GM10266 (cell line): ENCODE measurements at regions not wholly inside any gene's neighbourhood (a gene's known extent, or its start where the extent isn't known, plus 50 kb on each side); places are given as distances from the start of the nearest gene placed in this dataset.

ENCODE experiments used
- DNase-seq: peaks from one replicate; pipeline ENCODE4 v3.0.0; 2012; ENCODE audit errors: extremely low spot score
- TF ChIP-seq, protein P1 (sequence below): IDR thresholded peaks from 2 replicates; pipeline ENCODE4 v1.5.1; 2012; ENCODE audit warnings: mild to moderate bottlenecking, low read depth; ENCODE audit not compliant: control insufficient read depth, insufficient read depth; ENCODE audit errors: missing control alignments

DNA sequence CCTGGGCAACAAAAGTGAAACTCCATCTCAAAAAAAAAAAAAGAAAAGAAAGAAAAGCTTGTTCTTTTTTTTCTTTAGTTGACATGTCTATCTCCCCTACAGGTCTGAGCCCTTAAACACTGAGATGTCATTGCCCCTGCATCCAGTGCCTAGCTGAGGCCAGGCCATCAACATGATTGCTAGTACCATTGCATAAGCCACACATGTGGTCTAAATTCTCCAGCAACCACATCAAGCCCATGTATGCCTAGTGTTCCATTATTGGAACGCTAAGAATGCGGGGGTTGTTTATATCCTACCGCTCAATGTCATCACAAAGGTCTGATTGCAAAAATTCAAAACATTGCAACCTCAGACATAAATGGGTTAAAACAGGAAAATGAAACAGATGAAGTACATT, 62.7 kb downstream of the NPTX2 start:
- TF ChIP-seq, protein P1, sequence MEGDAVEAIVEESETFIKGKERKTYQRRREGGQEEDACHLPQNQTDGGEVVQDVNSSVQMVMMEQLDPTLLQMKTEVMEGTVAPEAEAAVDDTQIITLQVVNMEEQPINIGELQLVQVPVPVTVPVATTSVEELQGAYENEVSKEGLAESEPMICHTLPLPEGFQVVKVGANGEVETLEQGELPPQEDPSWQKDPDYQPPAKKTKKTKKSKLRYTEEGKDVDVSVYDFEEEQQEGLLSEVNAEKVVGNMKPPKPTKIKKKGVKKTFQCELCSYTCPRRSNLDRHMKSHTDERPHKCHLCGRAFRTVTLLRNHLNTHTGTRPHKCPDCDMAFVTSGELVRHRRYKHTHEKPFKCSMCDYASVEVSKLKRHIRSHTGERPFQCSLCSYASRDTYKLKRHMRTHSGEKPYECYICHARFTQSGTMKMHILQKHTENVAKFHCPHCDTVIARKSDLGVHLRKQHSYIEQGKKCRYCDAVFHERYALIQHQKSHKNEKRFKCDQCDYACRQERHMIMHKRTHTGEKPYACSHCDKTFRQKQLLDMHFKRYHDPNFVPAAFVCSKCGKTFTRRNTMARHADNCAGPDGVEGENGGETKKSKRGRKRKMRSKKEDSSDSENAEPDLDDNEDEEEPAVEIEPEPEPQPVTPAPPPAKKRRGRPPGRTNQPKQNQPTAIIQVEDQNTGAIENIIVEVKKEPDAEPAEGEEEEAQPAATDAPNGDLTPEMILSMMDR: no peak
- DNase-seq: no peak

DNA sequence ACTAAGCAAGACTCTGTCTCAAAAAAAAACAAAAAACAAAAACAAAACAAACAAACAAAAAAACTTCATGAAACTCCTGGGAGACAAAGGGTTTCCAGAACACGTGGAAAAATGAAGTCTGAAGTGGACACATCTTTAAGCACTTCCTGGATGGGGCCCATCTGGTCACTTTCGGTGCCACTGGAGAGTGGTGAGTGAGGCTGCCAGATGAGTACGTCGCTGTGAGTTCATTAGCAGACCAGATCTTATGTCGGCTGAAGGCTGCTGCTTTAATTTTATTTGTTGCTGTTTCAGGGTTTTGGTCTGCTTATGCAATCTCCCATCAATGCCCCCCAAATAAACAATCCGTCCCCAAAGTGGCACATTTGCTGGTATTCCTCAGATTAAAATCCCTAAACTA, 64.4 kb downstream of the NPTX2 start:
- no peak for DNase-seq
- TF ChIP-seq, protein P1: no peak

DNA sequence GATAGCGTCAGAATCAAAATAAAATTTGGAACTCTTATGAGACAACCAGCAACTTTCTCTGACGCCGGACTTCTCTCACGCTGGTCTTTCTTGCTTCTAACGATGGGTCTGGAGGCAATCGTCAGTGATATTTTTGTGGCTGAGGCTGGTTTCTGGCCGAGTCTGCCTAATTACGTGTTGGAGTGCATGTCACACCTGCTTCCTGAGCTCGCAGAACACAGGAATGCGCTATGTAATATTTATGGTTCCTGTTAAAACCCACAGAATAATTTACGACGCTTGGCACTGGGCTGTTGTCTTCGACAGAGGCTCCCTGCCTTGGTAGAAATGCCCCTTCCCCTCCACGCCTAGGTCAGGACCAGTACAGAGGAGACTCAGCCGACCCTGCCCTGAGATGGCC, 64.9 kb downstream of the NPTX2 start:
- no peak for DNase-seq
- TF ChIP-seq, protein P1: no peak

DNA sequence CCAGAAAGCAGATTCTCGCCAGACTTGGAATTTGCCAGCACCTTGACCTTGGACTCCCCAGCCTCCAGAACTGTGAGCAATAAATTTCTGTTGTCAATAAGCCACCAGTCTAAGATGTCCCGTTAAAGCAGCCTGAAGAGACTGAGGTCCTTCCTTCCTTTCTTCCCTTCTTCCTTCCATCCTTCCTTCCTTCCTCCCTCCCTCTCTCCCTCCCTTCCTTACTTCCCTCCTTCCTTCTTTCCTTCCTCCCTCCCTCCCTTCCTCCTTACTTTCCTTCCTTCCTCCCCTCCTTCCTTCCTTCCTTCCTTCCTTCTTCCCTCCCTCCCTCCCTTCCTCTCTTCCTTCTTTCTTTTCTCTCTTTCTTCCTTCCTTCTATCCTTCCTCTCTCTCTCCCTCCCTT, 66.4 kb downstream of the NPTX2 start:
- DNase-seq: no peak
- TF ChIP-seq, protein P1: no peak

DNA sequence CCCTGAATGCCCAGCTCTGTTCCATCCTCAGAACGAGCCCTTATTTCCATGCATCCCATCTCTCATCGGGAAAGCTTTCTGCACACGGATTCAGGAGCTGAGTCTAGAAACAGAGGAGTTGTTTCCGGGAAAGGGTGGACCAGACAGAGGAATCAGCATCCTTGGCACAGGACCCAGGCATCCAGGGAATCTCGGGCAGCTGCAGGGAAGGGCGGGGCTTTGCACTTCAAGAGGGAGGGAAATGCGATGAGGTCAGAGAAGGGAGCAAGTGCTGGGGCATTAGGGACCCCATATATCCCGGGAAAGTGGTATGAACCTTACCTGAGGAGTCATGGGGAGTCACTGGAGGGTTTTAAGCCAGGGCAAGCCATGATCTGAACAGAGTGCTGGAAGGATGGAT, 68.5 kb downstream of the NPTX2 start:
- no peak for DNase-seq
- TF ChIP-seq, protein P1: no peak

DNA sequence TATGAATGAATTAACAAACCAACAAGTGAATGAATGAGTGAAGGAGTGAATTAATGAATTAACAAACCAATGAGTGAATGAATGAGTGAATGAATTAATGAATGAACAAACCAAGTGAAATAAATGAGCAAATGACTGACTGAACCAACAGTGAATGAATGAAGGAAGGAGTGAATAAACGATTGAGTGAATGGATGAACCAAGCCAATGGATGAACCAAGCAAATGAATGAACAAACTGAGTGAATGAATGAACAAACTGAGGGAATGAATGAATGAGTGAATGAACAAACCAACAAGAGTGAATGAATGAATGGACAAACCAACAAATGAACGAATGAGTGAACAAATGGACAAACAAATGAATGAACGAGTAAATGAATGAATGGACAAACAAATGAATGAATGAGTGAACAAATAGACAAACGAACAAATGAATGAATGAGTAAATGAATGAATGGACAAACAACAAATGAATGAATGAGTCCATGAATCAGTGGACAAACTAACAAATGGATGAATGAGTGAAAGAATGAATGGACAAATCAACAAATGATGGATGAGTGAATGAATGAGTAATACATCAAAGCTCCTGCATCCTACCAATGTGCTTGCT, 69.5 kb downstream of the NPTX2 start:
- DNase-seq: no peak
- TF ChIP-seq, protein P1: no peak

DNA sequence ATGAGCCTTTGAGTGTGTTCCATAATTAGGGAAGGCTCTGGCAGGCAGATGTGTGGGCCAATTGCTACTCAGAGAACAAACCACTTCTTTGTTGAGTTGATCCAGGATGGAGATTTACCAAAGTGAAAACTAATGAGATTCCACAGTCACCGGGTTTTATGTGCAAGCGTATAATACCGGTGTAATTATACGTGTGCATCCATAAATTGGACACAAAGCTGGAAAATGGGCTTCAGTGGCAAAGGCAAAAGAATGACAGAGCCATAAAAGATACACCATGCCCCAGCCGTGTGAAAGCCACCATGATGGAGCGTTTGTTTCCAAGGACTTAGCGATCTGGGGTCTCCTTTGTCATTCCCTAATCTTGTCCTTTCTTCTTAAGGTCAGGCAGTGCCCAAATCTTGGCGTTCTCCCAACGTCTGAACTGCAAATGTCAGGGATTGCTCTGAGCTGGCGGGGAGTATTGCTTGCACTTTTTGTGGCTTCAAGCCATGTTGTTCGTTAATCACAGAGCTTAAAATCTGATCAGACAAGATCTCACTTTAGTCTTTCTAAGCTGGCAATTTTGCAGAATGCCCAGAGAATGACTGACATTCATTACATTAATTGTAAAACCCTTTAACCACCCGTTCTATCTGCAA, 70.1 kb downstream of the NPTX2 start:
- TF ChIP-seq, protein P1: no peak
- DNase-seq: no peak
